ENCODE measurements at regions not wholly inside any gene's neighbourhood (a gene's known extent, or its start where the extent isn't known, plus 50 kb on each side); places are given as distances from the start of the nearest gene placed in this dataset.

DNA sequence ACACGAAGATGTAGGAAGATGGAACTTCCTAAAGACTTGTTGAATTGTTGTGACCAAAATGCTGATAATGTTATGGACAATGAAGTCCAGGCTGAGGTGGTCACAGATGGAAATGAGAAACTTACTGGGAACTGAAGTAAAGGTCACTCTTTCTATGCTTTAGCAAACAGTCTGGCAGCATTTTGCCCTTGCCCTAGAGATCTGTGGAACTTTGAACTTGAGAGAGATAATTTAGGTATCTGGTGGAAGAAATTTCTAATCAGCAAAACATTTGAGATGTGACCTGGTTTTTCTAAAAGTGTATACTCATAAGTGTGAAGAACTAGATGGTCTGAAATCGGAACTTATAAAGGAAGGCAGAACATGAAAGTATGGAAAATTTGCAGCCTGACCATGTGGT, 1785.9 kb downstream of the PCDH7 start:
- no peak for DNase-seq

DNA sequence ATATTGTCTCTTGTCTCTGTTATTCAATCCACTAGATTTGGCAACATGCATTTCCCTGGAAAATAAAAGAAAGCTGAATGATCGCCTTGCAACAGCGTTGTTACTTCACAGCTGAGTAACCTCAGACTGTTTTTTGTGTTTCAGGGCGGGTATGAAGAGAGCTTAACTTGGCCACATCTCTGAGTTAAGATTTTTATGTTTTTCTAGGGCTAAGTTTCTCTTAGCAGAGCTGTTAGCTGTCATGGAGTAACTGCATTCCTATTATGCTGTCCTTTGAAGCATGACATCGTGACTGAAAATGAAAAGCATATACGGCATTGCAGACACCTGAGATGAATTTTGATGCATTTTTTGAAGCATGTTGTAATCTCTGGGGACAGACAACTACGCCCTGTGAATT, 1798.9 kb downstream of the PCDH7 start:
- DNase-seq, result no peak

DNA sequence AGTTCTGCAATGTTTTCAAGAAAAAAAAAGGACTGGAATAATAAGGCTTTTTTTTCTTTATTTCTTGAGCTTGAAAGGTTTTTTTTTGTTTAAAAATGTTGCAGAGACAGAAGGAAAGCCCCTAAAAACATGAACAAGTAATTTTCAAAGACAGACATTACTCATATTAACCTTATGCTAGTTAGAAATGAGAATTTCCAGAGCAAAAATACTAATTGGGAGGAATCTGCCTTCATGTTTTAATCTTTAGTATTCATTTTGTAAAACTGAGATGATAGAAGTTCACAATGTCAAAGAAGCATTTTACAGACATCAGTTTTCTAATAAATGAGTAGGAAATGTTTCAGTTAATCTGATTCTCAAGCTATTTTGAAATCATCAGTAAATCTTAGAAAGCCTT, 1805.3 kb downstream of the PCDH7 start:
- DNase-seq, result no peak

DNA sequence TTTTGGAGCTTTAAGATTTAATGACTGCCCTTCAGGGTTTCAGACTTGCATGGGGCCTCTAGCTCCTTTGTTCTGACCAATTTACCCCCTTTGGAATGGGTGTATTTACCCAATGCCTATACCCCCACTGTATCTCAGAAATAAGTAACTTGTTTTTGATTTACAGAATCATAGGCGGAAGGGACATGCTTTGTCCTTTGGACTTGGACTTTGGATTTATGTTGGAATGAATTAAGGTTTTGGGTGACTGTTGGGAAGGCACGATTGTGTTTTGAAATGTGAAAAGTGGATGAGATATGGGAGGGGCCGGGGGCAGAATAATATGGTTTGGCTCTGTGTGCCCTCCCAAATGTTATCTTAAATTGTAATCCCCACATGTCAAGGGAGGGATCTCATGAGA, 1824.7 kb downstream of the PCDH7 start:
- no peak for DNase-seq

DNA sequence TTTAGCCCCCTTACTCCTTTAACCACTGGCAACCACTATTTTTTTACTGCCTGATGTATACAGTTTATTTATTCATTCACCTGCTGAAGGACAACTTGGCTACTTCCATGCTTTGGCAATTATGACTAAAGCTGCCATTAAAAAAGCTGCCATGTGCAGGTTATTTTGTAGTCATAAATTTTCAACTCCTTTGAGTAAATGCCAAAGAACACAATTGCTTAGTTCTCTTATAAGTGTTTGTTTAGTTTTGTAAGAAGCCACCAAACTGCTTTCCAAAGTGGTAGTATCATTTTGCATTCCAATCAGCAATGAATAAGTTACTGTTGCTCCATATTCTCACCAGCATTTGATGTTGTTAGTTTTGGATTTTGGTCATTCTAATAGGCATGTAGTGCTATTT, 1831.8 kb downstream of the PCDH7 start:
- no peak for DNase-seq

DNA sequence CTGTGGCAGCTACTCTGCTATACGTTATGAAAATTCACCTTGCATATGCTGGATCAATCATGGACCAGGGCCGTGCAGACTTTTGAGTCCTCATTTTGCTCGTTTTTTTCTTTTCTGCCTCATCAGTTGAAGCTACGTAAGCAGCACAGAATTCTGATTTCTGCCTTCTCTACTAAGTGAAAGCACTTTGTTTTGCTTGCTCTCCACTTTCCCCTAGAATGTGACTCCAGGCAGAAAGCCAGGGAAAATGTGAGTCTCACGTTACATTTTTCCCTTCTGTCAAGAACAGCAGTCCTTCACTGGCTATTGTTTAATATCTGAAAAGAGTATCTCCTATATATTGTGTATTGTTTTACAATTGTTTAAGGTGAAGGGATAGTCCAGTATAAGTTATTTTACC, 1840.1 kb downstream of the PCDH7 start:
- DNase-seq, result no peak

DNA sequence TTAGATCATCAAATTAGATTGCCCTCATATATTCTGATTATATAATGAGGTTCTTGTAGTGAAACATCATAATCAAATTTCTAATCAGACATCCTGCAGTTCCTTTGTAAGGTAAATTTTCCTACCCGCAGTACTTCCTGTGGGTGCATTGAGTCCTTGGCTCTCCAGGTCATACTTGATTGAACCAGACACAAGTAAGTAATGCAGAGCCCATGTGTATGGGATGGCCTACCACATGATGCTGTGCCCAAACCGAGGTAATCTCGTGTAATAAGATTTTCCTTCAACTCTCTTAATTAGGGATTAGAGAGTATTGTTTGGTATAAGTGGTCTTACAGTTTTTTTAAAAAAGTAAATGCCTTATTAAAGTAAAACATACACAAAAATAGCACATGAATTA, 1841.8 kb downstream of the PCDH7 start:
- no peak for DNase-seq

DNA sequence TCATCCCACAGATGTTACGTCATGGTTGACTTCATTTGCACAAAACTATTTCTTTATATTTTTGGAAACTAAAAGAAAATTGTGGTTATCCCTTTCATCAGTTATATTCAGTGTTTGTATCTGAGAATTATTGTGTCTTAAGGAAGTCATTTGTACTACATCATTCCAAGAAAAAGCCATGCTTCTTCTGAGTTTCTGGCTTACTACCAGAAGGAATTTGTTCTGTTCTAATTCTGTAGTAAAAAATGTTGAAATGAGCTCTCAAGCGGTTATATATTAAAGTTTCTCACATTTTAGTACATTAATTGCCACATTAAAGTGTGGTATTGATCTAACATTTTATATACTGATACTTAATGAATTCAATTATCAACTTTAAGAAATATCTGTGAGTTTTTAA, 1844.5 kb downstream of the PCDH7 start:
- DNase-seq, result no peak

DNA sequence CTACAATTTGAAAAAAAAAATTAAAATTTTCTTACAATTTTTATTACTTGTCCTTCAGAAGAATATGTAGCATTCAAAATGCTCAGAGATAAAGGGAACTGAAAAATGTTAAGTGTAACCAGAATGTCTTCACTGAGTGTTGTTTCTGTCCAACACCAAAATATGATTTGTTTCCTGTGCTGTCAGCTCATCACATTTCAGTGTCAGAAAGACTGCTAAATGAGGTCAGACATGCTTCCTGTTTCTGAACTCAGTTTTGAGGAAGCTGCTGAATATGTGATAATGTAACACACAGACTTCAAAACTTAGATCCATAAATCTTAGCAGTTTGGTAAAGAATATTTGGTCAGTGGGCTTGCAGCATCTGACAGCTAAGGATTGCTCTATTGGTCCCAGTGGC, 1849.7 kb downstream of the PCDH7 start:
- DNase-seq, result no peak

DNA sequence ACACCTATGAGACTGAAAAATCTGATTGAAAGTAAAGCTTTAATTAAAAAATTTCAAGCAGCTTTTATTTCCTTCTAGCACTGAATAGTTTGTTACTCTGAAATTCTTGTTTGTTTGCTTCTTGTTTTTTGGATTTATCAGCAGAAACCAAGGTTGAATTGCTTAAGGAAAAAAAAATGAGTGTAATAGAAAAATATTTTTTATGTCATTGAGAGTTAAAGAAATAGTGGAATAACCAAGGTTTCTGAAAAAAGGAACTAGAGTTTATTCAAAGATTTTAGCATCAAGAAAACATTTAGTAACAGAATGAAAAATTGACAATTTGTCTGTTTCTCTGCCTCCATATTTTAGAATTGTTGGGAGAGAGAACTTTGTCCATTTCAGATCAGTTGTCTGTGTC, 1852.2 kb downstream of the PCDH7 start:
- DNase-seq, result no peak

DNA sequence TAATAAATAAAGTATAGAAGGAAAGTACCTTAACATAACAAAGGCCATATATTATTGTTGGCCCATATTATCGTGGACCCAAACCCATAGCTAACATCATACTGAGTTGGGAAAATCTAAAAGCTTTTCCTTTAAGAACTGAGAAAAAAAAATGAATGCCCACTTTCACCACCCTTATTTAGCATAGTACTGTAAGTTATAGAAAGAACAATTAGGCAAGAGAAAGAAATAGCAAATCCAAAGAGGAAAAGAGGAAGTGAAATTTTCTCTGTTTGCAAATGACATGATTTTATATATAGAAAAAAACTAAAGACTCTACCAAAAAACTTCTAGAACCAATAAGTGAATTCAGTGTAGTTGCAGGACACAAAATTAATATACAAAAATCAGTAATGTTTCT, 1854.6 kb downstream of the PCDH7 start:
- no peak for DNase-seq

DNA sequence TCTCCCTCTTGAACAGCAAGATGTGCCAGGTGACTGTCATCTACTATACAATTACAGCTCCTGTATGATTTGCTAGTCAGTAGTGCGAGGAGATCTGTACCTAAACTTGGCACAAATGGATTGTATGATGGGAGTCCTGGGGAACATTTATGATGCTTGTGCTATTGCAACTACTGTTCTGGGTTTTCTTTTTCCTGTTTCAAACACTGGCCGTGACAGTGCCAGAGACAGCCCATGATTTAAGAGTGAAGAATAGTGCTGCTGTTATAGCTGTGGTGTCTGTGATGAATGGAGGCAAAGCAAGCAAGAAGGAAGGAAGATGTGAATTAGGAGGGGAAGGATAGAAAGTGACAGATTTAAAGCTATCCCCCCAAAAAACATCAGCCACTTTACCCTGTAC, 1868.9 kb downstream of the PCDH7 start:
- DNase-seq, result no peak

DNA sequence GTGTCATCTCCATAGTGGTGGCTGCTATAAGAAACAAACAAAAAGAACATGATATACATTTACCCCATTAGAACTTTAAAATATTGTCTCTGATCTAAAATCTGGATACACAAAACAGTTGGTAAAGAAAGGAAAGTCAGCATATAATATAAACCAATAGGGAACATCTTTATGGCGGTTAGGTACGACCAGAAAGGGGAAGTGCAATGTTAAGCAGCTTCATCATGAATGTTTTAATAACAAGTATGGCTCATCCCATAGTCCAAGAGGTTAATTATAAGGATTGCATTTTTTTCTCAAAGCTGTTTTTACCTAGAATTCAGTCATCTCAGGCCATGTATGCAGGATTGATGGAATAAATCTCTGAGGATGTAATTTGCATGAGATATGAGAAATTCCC, 1869.7 kb downstream of the PCDH7 start:
- no peak for DNase-seq

DNA sequence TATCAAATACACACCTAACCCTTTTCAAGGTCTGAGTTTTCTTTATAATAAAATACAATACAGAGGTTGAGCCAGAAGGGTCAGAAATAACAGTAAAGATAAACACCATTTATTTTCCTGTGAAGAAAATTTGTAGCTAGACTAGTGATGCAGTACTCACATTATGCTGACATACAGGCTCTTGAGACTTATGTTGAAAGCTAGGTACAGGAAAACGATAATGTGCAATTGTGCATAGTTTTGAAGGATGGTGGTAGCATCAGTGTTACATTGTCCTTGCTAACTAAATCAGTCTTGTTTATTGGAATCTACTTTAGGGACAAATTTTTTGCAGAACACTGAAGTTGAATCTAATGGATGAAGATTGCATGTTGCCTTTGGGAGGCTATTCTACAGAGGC, 1877.2 kb downstream of the PCDH7 start:
- DNase-seq, result no peak

DNA sequence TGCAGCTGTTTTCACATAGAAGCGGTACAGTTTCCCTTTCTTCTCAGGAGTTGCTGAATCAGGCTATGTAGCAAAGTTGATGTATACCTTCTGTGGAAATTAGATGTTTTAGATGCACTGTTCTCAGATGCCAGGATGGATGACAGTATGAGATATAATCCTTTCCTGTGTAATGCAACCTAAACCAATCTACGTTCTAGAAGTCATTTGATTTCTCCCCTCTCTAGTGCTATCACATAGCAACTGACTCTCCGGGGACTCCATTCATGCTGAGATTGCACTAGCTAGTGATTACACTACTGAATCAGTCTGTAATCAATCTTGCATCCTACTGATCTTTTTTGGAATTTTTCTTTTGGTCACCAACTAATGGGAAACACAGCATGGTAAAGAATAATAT, 1881.7 kb downstream of the PCDH7 start:
- no peak for DNase-seq

DNA sequence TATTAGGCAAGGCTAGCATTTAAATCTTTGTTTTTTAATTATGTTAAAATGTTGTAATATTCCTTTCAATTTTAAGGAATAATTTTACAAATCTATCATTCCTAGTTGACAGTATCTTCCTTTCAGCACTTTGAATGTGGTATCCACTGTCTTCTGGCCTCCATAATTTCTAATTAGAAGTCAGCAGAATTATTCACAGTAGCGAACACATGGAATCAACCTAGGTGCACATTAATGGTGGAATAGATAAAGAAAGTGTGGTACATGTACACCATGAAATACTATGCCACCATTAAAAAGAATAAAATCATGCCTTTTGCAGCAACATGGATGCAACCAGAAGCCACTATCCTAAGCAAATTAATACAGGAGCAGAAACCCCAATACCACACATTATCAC, 1887.8 kb downstream of the PCDH7 start:
- DNase-seq, result no peak

DNA sequence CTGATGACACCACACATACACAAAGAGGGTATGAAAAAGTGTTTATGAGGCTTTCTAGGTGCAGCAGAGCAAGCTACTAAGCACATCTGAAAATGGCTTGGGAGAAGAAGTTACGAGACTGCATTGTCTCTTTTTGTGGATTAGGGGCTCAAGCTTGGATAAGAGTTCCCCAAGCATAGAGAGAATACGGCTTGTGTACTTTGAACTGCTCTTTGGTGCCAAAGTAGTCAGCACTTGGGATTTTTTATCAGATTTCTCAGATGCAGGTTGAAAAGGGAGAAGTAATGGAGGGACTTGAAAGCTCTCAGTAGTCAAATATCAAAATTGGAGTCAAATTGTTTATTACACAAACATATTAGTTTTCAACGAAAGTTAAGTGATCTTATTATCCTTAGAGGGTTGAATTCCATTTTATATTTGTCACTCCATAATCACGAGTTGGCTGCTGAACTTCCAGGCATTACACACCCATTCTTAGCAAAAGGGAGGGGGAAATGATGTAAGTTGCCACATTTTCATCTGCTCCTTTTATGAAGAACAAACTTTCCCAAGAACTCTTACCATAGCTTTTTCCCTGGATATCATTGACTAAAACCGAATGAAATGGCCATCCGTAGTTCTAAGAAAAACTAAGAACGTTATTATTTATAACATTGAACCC, 1904.9 kb downstream of the PCDH7 start:
- DNase-seq, result no peak

DNA sequence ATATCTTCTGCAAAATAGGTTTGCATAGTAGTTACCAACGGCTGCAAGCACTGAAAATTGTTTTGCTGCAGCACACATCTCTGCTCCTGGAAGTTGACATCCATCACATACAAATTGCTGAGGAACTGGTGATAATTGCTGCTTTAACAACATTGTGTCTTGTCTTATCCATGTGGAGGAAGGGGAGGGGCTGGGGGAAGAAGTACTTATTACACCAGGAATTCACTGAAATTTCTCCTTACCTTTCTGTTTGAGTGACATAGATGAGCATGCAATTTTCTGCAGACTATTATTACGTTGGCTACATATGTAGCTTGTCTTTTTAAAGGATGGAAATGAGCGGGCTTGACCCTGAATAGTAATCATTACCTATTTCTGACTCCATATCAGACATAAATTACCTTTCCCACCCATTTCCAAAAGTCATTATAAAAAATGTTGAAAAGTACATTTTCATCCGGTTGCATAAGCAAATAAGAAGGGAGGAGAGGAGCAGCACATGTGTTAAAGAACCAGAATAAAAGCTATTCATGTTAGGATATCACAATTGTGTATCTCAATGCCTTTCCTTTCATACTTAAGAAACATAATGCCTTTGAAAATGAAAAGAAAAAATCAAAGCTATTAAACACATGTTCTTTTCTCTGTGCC, 1905.6 kb downstream of the PCDH7 start:
- no peak for DNase-seq

DNA sequence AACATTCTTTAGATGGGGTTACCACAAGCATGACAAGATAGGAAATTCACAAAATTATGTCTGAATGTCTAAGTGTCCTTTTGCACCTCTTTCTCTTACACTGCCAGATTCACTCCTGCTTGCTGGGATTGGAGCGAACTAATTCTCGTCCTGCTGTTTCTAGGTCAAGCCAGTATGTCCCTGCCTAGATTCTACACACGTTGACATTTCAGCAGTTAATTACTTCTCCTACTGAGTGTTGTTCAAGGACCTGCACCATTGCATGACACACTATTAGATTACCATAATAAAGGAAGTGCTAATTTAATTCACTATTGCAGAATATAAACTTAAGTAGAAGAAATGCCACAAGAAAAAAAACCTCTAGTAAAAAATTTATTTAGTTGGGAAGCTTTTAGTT, 1911.7 kb downstream of the PCDH7 start:
- DNase-seq, result no peak

DNA sequence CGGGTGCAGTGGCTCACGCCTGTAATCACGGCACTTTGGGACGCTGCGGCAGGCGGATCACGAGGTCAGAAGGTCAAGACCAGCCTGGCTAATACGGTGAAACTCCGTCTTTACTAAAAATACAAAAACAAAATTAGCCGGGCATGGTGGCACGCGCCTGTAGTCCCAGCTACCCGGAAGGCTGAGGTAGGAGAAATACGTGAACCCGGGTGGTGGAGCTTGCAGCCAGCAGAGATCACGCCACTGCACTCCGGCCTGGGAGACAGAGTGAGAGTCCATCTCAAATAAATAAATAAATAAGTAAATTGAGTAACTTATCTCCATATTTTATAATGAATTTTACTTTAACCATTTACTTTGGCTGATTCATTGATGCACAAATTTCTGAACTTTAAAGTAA, 1913.3 kb downstream of the PCDH7 start:
- DNase-seq, result no peak

DNA sequence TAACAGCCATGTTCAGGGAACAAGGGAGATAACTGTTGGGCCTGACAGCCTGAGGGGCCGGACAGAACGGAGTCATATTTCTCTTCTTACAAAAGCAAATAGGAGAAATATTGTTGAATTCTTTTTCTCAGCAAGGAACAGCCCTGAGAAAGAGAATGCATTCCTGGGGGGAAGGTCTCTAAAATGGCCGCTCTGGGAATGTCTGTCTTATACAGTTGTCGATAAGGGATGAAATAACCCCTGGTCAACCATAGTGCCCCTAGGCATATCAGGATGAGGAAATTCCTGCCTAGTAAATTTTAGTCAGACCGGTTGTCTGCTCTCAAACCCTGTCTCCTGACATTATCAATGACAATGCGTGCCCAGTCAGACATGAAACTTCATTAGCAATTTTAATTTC, 1925.5 kb downstream of the PCDH7 start:
- DNase-seq, result no peak

DNA sequence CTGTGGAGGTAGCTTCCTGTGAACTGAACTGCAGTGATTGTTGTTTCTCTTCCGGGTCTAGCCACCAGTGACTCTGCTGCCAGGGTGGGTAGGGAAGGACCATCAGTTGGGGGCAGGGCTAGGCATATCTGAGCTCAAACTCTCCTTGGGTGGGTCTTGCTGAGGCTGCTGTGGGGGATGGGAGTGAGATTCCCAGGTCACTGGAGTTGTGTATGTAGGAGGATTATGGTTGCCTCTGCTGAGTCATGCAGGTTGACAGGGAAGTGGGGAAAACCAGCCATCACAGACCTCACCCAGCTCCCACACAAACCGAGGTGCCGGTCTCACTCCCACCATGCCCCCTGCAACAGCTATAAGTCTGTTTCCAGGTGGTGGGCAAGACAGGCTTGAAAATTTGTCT, 1937.8 kb downstream of the PCDH7 start:
- no peak for DNase-seq

DNA sequence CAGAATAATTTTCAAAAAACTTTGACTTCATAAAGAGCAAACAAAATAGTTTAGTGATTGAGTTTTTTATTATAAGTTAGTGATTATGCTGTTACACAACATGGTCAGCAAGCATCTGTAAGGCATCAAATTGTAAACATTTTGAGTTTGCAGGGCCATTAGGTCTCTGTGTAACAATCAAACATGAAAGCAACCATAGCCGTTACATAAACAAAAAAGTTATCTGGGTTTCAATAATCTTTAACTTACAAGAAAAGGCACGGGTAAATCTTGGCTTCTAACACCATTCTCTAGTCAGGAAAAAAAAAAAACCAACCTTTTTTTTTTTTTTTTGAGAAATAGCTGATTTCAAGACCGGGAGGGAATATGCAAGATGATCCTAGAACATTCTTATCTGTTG, 1941.1 kb downstream of the PCDH7 start:
- no peak for DNase-seq

DNA sequence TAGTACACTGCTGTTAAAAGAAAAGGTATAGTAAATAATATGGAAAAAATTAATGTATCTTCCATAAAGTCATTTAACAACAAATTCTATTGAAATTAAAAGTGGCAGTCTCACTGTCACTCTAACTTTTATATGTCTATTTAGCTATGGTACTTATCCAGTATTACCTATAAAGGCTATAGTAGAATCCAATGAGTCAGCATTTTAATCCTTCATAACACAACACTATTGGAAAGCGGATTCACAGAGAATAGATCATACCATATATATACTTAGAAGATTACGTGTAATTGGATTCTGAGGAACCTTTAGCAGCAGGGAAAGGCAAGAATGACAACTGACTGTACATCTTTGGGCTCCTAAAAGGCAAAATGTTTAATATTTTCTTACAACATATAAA, 1942.6 kb downstream of the PCDH7 start:
- no peak for DNase-seq

DNA sequence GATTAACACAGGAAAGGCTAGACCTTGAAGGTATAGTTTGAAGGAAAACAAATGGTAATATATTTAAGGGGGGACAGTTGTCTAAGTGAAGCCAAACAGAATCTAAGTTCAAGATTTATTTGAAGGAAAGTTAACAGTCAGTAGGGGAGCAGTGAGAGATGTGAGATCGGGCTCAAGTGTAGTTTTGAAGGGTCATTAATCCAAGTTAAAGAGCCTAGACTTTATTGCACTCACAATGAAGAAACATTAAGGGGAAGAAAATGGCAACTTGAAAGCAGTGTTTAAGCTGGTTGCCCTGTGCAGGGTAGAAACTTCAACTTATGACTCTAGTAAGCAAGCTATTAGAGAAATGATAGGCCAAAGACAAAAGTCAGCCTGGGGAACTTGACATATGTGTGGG, 1952.2 kb downstream of the PCDH7 start:
- no peak for DNase-seq

All from activated CD4-positive, alpha-beta T cell treated with anti-CD3 and anti-CD28 coated beads, Interleukin-10, Interleukin-2, amounts not matched to agents 100 ng/mL and 50 ng/mL, durations not matched to agents 16 hours and 8 hours (primary cell).